ENCODE measurements at regions not wholly inside any gene's neighbourhood (a gene's known extent, or its start where the extent isn't known, plus 50 kb on each side); places are given as distances from the start of the nearest gene placed in this dataset.
A peak's percentile ranks its signal among the peaks of the same experiment; 100 is the strongest.

- TF ChIP-seq, protein P1, sequence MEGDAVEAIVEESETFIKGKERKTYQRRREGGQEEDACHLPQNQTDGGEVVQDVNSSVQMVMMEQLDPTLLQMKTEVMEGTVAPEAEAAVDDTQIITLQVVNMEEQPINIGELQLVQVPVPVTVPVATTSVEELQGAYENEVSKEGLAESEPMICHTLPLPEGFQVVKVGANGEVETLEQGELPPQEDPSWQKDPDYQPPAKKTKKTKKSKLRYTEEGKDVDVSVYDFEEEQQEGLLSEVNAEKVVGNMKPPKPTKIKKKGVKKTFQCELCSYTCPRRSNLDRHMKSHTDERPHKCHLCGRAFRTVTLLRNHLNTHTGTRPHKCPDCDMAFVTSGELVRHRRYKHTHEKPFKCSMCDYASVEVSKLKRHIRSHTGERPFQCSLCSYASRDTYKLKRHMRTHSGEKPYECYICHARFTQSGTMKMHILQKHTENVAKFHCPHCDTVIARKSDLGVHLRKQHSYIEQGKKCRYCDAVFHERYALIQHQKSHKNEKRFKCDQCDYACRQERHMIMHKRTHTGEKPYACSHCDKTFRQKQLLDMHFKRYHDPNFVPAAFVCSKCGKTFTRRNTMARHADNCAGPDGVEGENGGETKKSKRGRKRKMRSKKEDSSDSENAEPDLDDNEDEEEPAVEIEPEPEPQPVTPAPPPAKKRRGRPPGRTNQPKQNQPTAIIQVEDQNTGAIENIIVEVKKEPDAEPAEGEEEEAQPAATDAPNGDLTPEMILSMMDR (IDR thresholded peaks at IDR 0.05; ENCODE audit: extremely low read depth in 1 of 2, insufficient read depth in 1 of 2, low read depth in 1 of 2, low read length in 2 of 2): peak; percentile 64 to 65
- no peak for TF ChIP-seq POLR2AphosphoS5 (IDR thresholded peaks at IDR 0.05; ENCODE audit: insufficient read depth, low read depth, low read length)
- TF ChIP-seq MAX (IDR thresholded peaks at IDR 0.05; ENCODE audit: insufficient read depth, insufficient read length): no peak
- no peak for TF ChIP-seq POLR2A (IDR thresholded peaks at IDR 0.05; ENCODE audit: low read depth, low read length)
- TF ChIP-seq JUN (IDR thresholded peaks at IDR 0.05; ENCODE audit: borderline replicate concordance, insufficient read depth, insufficient read length, low read depth): no peak
- no peak for TF ChIP-seq EZH2 (IDR thresholded peaks at IDR 0.05; ENCODE audit: borderline replicate concordance, low read depth, low read length, severe bottlenecking)
- no peak for TF ChIP-seq GATA2 (IDR thresholded peaks at IDR 0.05; ENCODE audit: insufficient read depth, insufficient read length, low read depth, low read length)
- no peak for TF ChIP-seq FOS (IDR thresholded peaks at IDR 0.05; ENCODE audit: borderline replicate concordance, insufficient read depth, low read length)
Observed at GRCh38 chr14:42224053-42224888, 617.6 kb downstream of the LRFN5 start.

Data from endothelial cell of umbilical vein (primary cell).